Esophagus muscularis mucosa (tissue), 4 donors: ENCODE measurements at regions not wholly inside any gene's neighbourhood (a gene's known extent, or its start where the extent isn't known, plus 50 kb on each side); places are given as distances from the start of the nearest gene placed in this dataset.

ENCODE experiments used
- DNase-seq: peaks from one replicate; pipeline ENCODE4 v3.0.0-alpha.2; 2017; ENCODE audit errors: extremely low spot score
- H3K27ac ChIP-seq, 4 donors: fragments of 200-600 bp; sonication (generic); replicated peaks in 1 of 4; 1 replicate in 3 of 4; 2 replicates in 1 of 4; pipeline ENCODE4 v1.5.1; 2016 to 2019; ENCODE audit warnings: mild to moderate bottlenecking in 1 of 4
- H3K27me3 ChIP-seq, 4 donors: fragments of 200-600 bp; sonication (generic); one replicate each; pipeline versions ENCODE4 v1.5.1 to v1.6.0; 2016 to 2019
- H3K36me3 ChIP-seq, 4 donors: fragments of 200-600 bp; sonication (generic); one replicate each; pipeline ENCODE4 v1.5.1; 2016 to 2019
- H3K4me1 ChIP-seq, 4 donors: fragments of 200-600 bp; sonication (generic); one replicate each; pipeline ENCODE4 v1.5.1; 2016 to 2019
- H3K4me3 ChIP-seq, 4 donors: fragments of 200-600 bp; sonication (generic); 1 replicate in 2 of 4; 2 replicates in 2 of 4; pipeline ENCODE4 v1.5.1; 2016 to 2019; ENCODE audit warnings: mild to moderate bottlenecking in 4 of 4, moderate library complexity in 1 of 4
- H3K9me3 ChIP-seq, 4 donors: fragments of 200-600 bp; sonication (generic); 1 replicate in 3 of 4; 2 replicates in 1 of 4; pipeline ENCODE4 v1.5.1; 2016 to 2019
- EP300 ChIP-seq: sonication (generic); formaldehyde crosslinking; IDR thresholded peaks from one replicate; pipeline ENCODE4 v1.6.1; 2017; ENCODE audit warnings: antibody characterized with exemption
- POLR2A ChIP-seq: fragments of 450-650 bp; IDR thresholded peaks from one replicate; pipeline ENCODE4 v1.6.1; 2017; ENCODE audit warnings: antibody characterized with exemption, moderate library complexity, mild to moderate bottlenecking, low read depth
- POLR2AphosphoS5 ChIP-seq, 2 donors: sonication (generic); formaldehyde crosslinking; IDR thresholded peaks; one replicate each; pipeline ENCODE4 v1.6.1; 2017; ENCODE audit warnings: antibody characterized with exemption in 2 of 2
- WGBS: methylation state at CpG from one replicate; pipeline ENCODE4 v1.1.5; 2018; 5-methylcytosine and 5-hydroxymethylcytosine counted together
- intact Hi-C: fragments of 100-400 bp; cut with DNase I; formaldehyde crosslinking; loops from one replicate; pipeline ENCODE4 v1.15.1; 2023
- TF ChIP-seq, protein P1 (sequence below), 3 experiments: fragments of 200-600 bp in 2 of 3; fragments of 450-650 bp in 1 of 3; sonication (generic) in 2 of 3; IDR thresholded peaks; one replicate each; pipeline ENCODE4 v1.5.1; 2017 to 2019; ENCODE audit warnings: antibody characterized with exemption in 3 of 3, mild to moderate bottlenecking in 2 of 3, moderate library complexity in 1 of 3

DNA sequence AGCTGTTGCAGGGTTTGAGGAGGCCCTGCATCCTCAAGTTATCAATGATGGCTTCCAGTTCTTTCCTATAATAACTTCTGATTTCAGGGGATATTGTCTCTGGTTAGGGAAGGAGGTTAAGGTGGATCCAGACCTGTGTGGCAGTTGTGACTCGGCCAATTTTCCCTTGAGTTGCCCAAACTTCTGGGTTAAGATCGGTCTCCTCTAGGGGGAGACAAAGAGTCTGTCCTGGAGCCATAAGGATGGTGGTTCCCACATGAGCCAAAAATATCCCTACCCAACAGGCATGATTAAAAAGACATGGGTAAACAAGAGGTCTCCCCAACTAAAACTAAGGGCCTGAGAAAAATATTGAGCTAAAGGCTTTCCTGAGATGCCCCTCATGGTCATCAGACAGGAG is 227.5 kb upstream of the MDFIC2 start:
- 95% methylated on average over 2 of the region's 2 CpGs for WGBS
- peaks cover 0 to 9% (median 6%) of the 10 kb centered on the region in 4 donors for H3K4me1 ChIP-seq
- TF ChIP-seq, protein P1, sequence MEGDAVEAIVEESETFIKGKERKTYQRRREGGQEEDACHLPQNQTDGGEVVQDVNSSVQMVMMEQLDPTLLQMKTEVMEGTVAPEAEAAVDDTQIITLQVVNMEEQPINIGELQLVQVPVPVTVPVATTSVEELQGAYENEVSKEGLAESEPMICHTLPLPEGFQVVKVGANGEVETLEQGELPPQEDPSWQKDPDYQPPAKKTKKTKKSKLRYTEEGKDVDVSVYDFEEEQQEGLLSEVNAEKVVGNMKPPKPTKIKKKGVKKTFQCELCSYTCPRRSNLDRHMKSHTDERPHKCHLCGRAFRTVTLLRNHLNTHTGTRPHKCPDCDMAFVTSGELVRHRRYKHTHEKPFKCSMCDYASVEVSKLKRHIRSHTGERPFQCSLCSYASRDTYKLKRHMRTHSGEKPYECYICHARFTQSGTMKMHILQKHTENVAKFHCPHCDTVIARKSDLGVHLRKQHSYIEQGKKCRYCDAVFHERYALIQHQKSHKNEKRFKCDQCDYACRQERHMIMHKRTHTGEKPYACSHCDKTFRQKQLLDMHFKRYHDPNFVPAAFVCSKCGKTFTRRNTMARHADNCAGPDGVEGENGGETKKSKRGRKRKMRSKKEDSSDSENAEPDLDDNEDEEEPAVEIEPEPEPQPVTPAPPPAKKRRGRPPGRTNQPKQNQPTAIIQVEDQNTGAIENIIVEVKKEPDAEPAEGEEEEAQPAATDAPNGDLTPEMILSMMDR (IDR thresholded peaks at IDR 0.05): no peak
- no peak for TF ChIP-seq POLR2A
- TF ChIP-seq POLR2AphosphoS5 (IDR thresholded peaks at IDR 0.05): no peak
- no peak for TF ChIP-seq EP300
- no peak for DNase-seq
- no peaks in the 10 kb centered on the region for H3K9me3 ChIP-seq
- no peak overlapping the region for H3K27ac ChIP-seq
- no peak overlapping the region for H3K4me3 ChIP-seq
- H3K36me3 ChIP-seq: no peaks in the 10 kb centered on the region
- H3K27me3 ChIP-seq: no peaks in the 10 kb centered on the region
- intact Hi-C loops: loop anchor here (10.0 kb wide), 2 partner anchors 475 to 1115 kb away; no protein-coding TSS in a partner anchor

DNA sequence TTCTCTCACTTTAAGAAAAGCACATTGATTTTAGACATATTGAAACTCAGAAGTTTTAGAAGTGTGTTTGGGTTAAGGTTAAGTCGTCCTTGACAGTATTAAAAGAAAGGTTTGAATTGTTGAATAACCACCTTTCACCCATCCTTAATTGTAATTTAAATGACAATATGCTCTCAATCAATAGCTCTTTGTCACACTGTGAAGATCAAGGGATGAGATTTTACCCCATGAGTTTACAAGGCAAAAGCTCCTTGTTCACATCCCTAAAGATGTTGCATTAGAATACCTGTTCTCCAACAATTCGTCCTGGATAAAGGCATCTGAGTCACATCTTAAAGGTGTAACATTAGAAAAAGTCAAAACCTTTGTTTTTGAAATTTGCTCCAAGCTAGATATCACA is 220.4 kb upstream of the MDFIC2 start:
- 62% methylated on average over 2 of the region's 2 CpGs for WGBS
- intact Hi-C loops: loop anchor here (10.0 kb wide), 2 partner anchors 468 to 1122 kb away; no protein-coding TSS in a partner anchor
- Histone ChIP-seq H3K27me3 (no peaks in the 10 kb centered on the region), H3K4me3 (no peak overlapping the region), H3K9me3 (no peaks in the 10 kb centered on the region), H3K4me1 (peaks cover 0 to 23% (median 21%) of the 10 kb centered on the region in 4 donors), H3K36me3 (no peaks in the 10 kb centered on the region), H3K27ac (no peak overlapping the region)
- TF ChIP-seq POLR2A (no peak), EP300 (no peak), POLR2AphosphoS5 (IDR thresholded peaks at IDR 0.05) (no peak)
- TF ChIP-seq, protein P1 (IDR thresholded peaks at IDR 0.05): no peak
- DNase-seq: no peak

DNA sequence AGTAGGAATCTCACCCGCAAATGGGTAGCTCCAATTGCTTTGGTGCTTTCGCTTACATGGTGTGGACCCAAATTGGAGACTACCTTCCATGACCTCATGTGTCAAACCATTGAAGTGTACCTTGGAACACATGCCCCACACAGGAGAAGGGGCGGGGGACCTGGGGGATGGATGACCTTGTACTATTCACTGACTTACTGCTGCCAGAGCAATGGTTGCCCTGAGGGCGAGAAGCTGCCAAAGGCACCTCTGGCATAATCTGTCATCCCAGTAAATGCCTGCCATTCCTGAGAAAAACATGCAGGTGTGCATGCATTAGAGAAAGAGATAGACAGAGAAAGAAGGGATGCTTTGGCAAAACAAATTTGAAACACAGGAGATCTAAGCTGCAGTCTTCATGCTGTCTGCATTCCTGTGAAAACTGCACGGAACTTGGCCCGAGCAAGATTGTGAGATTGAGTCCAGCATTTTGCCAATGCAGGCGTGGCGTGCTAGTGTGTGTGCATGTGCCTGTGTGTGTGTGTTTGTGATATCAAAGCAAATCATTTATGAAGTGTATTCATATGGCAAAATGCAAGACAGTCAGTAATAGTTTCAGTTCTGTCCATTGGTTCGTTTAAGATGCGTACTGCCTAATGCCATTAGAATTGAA is 219.5 kb upstream of the MDFIC2 start:
- TF ChIP-seq, protein P1 (IDR thresholded peaks at IDR 0.05): no peak
- intact Hi-C loops: loop anchor here (10.0 kb wide), 2 partner anchors 467 to 1123 kb away; no protein-coding TSS in a partner anchor
- 81% methylated on average over 10 of the region's 10 CpGs for WGBS
- Histone ChIP-seq H3K4me3 (no peak overlapping the region), H3K4me1 (peaks cover 0 to 28% (median 24%) of the 10 kb centered on the region in 4 donors), H3K36me3 (no peaks in the 10 kb centered on the region), H3K9me3 (no peaks in the 10 kb centered on the region), H3K27me3 (no peaks in the 10 kb centered on the region), H3K27ac (peak overlapping the region in 3 of 4 donors; percentile 5 to 24 (median 8))
- no peak for DNase-seq

DNA sequence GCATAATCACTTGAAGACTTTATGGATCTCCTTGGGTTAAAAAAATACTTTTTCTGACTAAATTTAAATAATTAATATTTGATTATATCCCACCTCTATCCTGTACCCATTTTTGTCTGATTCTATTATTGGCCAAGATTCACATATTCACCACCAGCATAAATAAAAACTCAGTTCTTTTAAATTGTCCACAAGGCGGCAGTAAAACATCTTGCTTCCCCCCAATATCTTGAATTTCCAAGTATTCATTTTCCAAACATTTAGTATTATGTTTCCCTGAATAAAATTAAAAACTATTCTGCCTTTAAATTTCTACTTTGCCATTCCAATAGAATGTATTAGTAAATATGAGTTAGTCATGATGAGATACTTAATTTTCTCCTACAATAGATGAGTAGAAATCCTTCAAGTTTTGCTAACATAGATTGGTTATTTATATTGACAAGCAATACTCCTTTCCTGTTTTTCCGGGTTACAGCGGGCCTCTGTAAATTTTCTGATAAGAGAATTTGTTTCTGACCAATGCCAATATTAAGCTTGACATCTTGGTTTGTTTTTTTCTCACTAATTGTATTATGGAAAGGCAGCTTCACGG is 218.7 kb upstream of the MDFIC2 start:
- H3K9me3 ChIP-seq: no peaks in the 10 kb centered on the region
- no peaks in the 10 kb centered on the region for H3K36me3 ChIP-seq
- H3K27me3 ChIP-seq: no peaks in the 10 kb centered on the region
- no peak for DNase-seq
- TF ChIP-seq, protein P1 (IDR thresholded peaks at IDR 0.05): peak; percentile 62 to 67 (median 63)
- TF ChIP-seq POLR2A: no peak
- WGBS: 42% methylated on average over 4 of the region's 4 CpGs
- H3K4me1 ChIP-seq: peaks cover 0 to 36% (median 29%) of the 10 kb centered on the region in 4 donors
- intact Hi-C loops: loop anchor here (10.0 kb wide), 2 partner anchors 466 to 1124 kb away; no protein-coding TSS in a partner anchor
- no peak overlapping the region for H3K4me3 ChIP-seq
- peak overlapping the region in 3 of 4 donors; percentile 5 to 55 (median 22) for H3K27ac ChIP-seq
